B cell (primary cell): ENCODE measurements at regions not wholly inside any gene's neighbourhood (a gene's known extent, or its start where the extent isn't known, plus 50 kb on each side); places are given as distances from the start of the nearest gene placed in this dataset.

ENCODE experiments used
- ATAC-seq: fragments of 200-7000 bp; cut with Tn5 transposase; one replicate; pipeline ENCODE4 v1.10.0; 2021; ENCODE audit warnings: low read depth, mild to moderate bottlenecking, moderate number of reproducible peaks, moderate library complexity
- CTCF ChIA-PET: fragments of 350-600 bp; sonication (Branson Sonifier 250); formaldehyde crosslinking; loops from one replicate; lab custom pipeline; 2021; ENCODE audit warnings: antibody characterized with exemption, inconsistent platforms; lab: Charles Lee
- POLR2A ChIA-PET: fragments of 350-600 bp; sonication (Branson Sonifier 250); formaldehyde crosslinking; loops from one replicate; lab custom pipeline; 2021; ENCODE audit warnings: antibody characterized with exemption; lab: Charles Lee
- DNase-seq: peaks from one replicate; pipeline ENCODE4 v3.0.0; 2013
- H2AFZ ChIP-seq: 2 replicates; pipeline ENCODE4 v1.6.1; 2012; ENCODE audit warnings: mild to moderate bottlenecking, low read depth, low read length; ENCODE audit not compliant: insufficient read depth, poor library complexity, severe bottlenecking
- H3K27ac ChIP-seq, 2 donors: 1 replicate in 1 of 2; 2 replicates in 1 of 2; pipeline ENCODE4 v1.5.1; 2012 to 2013; ENCODE audit warnings: low read length in 2 of 2, mild to moderate bottlenecking in 2 of 2, moderate library complexity in 1 of 2
- H3K27me3 ChIP-seq, 4 experiments: fragments of 200-600 bp in 1 of 4; sonication (generic) in 1 of 4; replicated peaks in 1 of 4; 1 replicate in 2 of 4; 2 replicates in 2 of 4; pipeline versions ENCODE4 v1.6.1 to v1.7.0; 2013 to 2016; ENCODE audit warnings: low read length in 3 of 4, mild to moderate bottlenecking in 2 of 4, mixed read lengths in 1 of 4, moderate library complexity in 1 of 4; ENCODE audit not compliant: insufficient read depth in 4 of 4, control insufficient read depth in 3 of 4; ENCODE audit errors: control extremely low read depth in 1 of 4
- H3K36me3 ChIP-seq, 2 experiments: replicated peaks in 1 of 2; 1 replicate in 1 of 2; 2 replicates in 1 of 2; pipeline versions ENCODE4 v1.6.1 to v1.7.1; 2013; ENCODE audit warnings: low read length in 1 of 2; ENCODE audit not compliant: insufficient read depth in 2 of 2, control insufficient read depth in 1 of 2; ENCODE audit errors: control extremely low read depth in 1 of 2, extremely low read depth in 1 of 2
- H3K4me1 ChIP-seq, 2 donors: fragments of 200-600 bp in 1 of 2; sonication (generic) in 1 of 2; 1 replicate in 1 of 2; 2 replicates in 1 of 2; pipeline versions ENCODE4 v1.5.1 to v1.6.1; 2013 to 2017; ENCODE audit warnings: low read length in 2 of 2; ENCODE audit not compliant: control insufficient read depth in 2 of 2, insufficient read depth in 2 of 2
- H3K4me2 ChIP-seq: replicated peaks from 2 replicates; pipeline ENCODE3; 2012; ENCODE audit warnings: mild to moderate bottlenecking, low read depth, low read length; ENCODE audit not compliant: poor library complexity, severe bottlenecking
- H3K4me3 ChIP-seq, 5 experiments: fragments of 200-600 bp in 1 of 5; sonication (generic) in 1 of 5; 1 replicate in 3 of 5; 2 replicates in 2 of 5; pipeline versions ENCODE4 v1.5.1 to v1.7.0; 2011 to 2016; ENCODE audit warnings: low read length in 4 of 5, mild to moderate bottlenecking in 4 of 5, low read depth in 2 of 5, control low read depth in 1 of 5, moderate library complexity in 1 of 5; ENCODE audit not compliant: insufficient read depth in 1 of 5; ENCODE audit errors: control extremely low read depth in 1 of 5, extremely low read depth in 1 of 5
- H3K79me2 ChIP-seq: fragments of 200-600 bp; sonication (generic); one replicate; pipeline ENCODE4 v1.6.0; 2016; ENCODE audit warnings: low read length; ENCODE audit not compliant: control insufficient read depth, insufficient read depth
- H3K9ac ChIP-seq: fragments of 200-600 bp; sonication (generic); 2 replicates; pipeline ENCODE4 v1.6.1; 2017; ENCODE audit warnings: mild to moderate bottlenecking, low read length, moderate library complexity
- H3K9me3 ChIP-seq, 3 donors: one replicate each; pipeline versions ENCODE4 v1.6.1 to v1.7.1; 2013; ENCODE audit warnings: low read length in 2 of 3; ENCODE audit not compliant: control insufficient read depth in 2 of 3, insufficient read depth in 1 of 3; ENCODE audit errors: control extremely low read depth in 1 of 3
- H4K20me1 ChIP-seq: 2 replicates; pipeline ENCODE4 v1.6.0; 2012; ENCODE audit warnings: mild to moderate bottlenecking, low read length; ENCODE audit not compliant: insufficient read depth, control insufficient read depth, poor library complexity, severe bottlenecking
- H3K27ac Mint-ChIP-seq: one replicate; pipeline ENCODE4 v1.8.0; 2021; ENCODE audit warnings: mixed read lengths
- H3K27me3 Mint-ChIP-seq: one replicate; pipeline ENCODE4 v1.8.0; 2021; ENCODE audit warnings: mixed read lengths
- H3K4me1 Mint-ChIP-seq: one replicate; pipeline ENCODE4 v1.8.0; 2021; ENCODE audit warnings: mixed read lengths
- H3K4me3 Mint-ChIP-seq: one replicate; pipeline ENCODE4 v1.8.0; 2021; ENCODE audit warnings: mixed read lengths
- H3K9me3 Mint-ChIP-seq: one replicate; pipeline ENCODE4 v1.8.0; 2022; ENCODE audit warnings: mixed read lengths; ENCODE audit not compliant: insufficient read depth
- CTCF ChIP-seq: fragments of 200-600 bp; IDR thresholded peaks from one replicate; pipeline ENCODE4 v1.8.0; 2022; ENCODE audit warnings: antibody characterized with exemption, mild to moderate bottlenecking
- EZH2 ChIP-seq: IDR thresholded peaks from 2 replicates; pipeline ENCODE4 v1.6.1; 2012; ENCODE audit warnings: borderline replicate concordance, low read depth, mild to moderate bottlenecking, moderate library complexity, low read length; ENCODE audit not compliant: insufficient read depth, poor library complexity, severe bottlenecking
- WGBS: methylation state at CpG from one replicate; pipeline ENCODE4 v1.1.5; 2013; ENCODE audit warnings: missing lambda C conversion rate; ENCODE audit not compliant: insufficient coverage; 5-methylcytosine and 5-hydroxymethylcytosine counted together
- intact Hi-C: fragments of 100-400 bp; cut with micrococcal nuclease; formaldehyde crosslinking; loops from one replicate; pipeline ENCODE4 v1.10.0; 2022

DNA sequence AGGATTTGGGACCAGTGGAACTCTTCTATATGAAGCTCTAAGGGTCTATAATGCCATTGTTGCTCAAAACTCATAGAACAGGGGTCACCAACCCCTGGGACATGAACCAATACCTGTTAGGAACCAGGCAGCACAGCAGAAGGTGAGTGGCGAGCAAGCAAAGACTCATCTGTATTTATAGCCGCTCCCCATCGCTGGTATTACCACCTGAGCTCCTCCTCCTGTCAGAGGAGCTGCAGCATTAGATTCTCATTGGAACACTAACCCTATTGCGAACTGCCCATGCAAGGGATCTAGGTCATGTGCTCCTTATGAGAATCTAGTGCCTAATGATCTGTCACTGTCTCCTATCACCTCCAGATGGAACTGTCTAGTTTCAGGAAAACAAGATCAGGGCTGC lies 237.5 kb downstream of the C6orf118 start:
- ChIA-PET CTCF (no interaction called here), POLR2A (no interaction called here)
- Histone ChIP-seq H3K9ac (no peak overlapping the region), H3K27me3 (no peaks in the 10 kb centered on the region), H3K4me2 (no peak overlapping the region), H3K27ac (no peak overlapping the region), H2AFZ (no peak overlapping the region), H4K20me1 (no peaks in the 10 kb centered on the region), H3K79me2 (no peaks in the 10 kb centered on the region), H3K4me1 (no peaks in the 10 kb centered on the region), H3K4me3 (no peak overlapping the region), H3K36me3 (no peaks in the 10 kb centered on the region), H3K9me3 (no peaks in the 10 kb centered on the region)
- no peak overlapping the region for H3K4me3 Mint-ChIP-seq
- intact Hi-C loops, result no loop called here
- no peak for DNase-seq
- no peaks in the 10 kb centered on the region for H3K9me3 Mint-ChIP-seq
- WGBS, result 82% methylated on average over 4 of the region's 4 CpGs
- no peak overlapping the region for H3K27ac Mint-ChIP-seq
- no peak for ATAC-seq
- no peaks in the 10 kb centered on the region for H3K27me3 Mint-ChIP-seq
- H3K4me1 Mint-ChIP-seq, result no peaks in the 10 kb centered on the region
- TF ChIP-seq CTCF (no peak), EZH2 (no peak)

DNA sequence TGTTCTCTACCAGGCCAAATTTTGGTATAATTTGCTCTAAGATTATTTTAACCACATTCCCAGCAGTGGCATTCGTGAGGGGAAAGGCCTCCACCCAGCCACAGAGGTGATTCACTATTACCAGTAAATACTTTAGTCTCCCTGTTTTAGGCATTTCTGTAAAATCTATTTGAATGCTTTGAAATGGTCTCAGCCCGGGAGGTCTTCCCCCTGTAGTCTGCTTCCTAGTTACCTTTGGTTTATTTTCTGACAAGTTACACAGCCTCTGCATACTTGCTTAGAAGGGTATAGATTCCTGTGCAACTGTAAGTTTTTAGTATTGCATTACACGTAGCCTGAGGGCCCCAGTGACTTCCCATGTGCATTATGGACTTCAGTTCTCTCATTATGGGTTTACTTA lies 248.7 kb downstream of the C6orf118 start:
- H3K27ac ChIP-seq, result no peak overlapping the region
- no peaks in the 10 kb centered on the region for H3K27me3 ChIP-seq
- H3K36me3 ChIP-seq, result no peaks in the 10 kb centered on the region
- DNase-seq (no peak), ATAC-seq (no peak)
- H3K4me3 ChIP-seq, result no peak overlapping the region
- no peak overlapping the region for H3K9ac ChIP-seq
- no peak overlapping the region for H3K4me3 Mint-ChIP-seq
- H3K27ac Mint-ChIP-seq, result no peak overlapping the region
- no CpG with 5 or more reads among the region's 3 CpGs for WGBS
- H3K9me3 Mint-ChIP-seq, result no peaks in the 10 kb centered on the region
- no peaks in the 10 kb centered on the region for H3K4me1 Mint-ChIP-seq
- peaks cover 0 to 12% (median 2%) of the 10 kb centered on the region in 3 donors for H3K9me3 ChIP-seq
- TF ChIP-seq CTCF (no peak), EZH2 (no peak)
- no peaks in the 10 kb centered on the region for H4K20me1 ChIP-seq
- no peaks in the 10 kb centered on the region for H3K4me1 ChIP-seq
- H2AFZ ChIP-seq, result no peak overlapping the region
- intact Hi-C loops, result no loop called here
- no peaks in the 10 kb centered on the region for H3K27me3 Mint-ChIP-seq
- ChIA-PET POLR2A (no interaction called here), CTCF (no interaction called here)
- H3K4me2 ChIP-seq, result no peak overlapping the region
- H3K79me2 ChIP-seq, result no peaks in the 10 kb centered on the region
